ENCODE measurements at regions not wholly inside any gene's neighbourhood (a gene's known extent, or its start where the extent isn't known, plus 50 kb on each side); places are given as distances from the start of the nearest gene placed in this dataset.

- Histone ChIP-seq H3K36me3 (ENCODE audit: insufficient read depth, low read length) (no peaks in the 10 kb centered on the region), H3K9me3 (ENCODE audit: low read length) (no peaks in the 10 kb centered on the region), H3K4me3 (ENCODE audit: low read depth in 1 of 2, low read length in 2 of 2) (no peak overlapping the region), H3K27me3 (ENCODE audit: control insufficient read depth in 1 of 2, insufficient read depth in 2 of 2, low read length in 2 of 2) (no peaks in the 10 kb centered on the region), H3K9ac (ENCODE audit: low read length) (no peak overlapping the region), H3K27ac (ENCODE audit: low read depth, low read length) (no peak overlapping the region), H3K4me1 (ENCODE audit: insufficient read depth, low read length) (no peaks in the 10 kb centered on the region)
Observed at GRCh38 chr2:65626831-65627230, 194.4 kb upstream of the SPRED2 start.

- no peak overlapping the region for H3K4me3 ChIP-seq (ENCODE audit: low read depth in 1 of 2, low read length in 2 of 2)
- H3K9ac ChIP-seq (ENCODE audit: low read length) = no peak overlapping the region
- no peaks in the 10 kb centered on the region for H3K9me3 ChIP-seq (ENCODE audit: low read length)
- H3K27ac ChIP-seq (ENCODE audit: low read depth, low read length) = no peak overlapping the region
- H3K27me3 ChIP-seq (ENCODE audit: control insufficient read depth in 1 of 2, insufficient read depth in 2 of 2, low read length in 2 of 2) = no peaks in the 10 kb centered on the region
- no peaks in the 10 kb centered on the region for H3K36me3 ChIP-seq (ENCODE audit: insufficient read depth, low read length)
- H3K4me1 ChIP-seq (ENCODE audit: insufficient read depth, low read length) = no peaks in the 10 kb centered on the region
Observed at GRCh38 chr2:65625982-65626381, 193.6 kb upstream of the SPRED2 start.

GRCh38 chr2:65622951-65623535 lies 190.6 kb upstream of the SPRED2 start:
- no peaks in the 10 kb centered on the region for H3K36me3 ChIP-seq (ENCODE audit: insufficient read depth, low read length)
- H3K4me3 ChIP-seq (ENCODE audit: low read depth in 1 of 2, low read length in 2 of 2) = no peak overlapping the region
- H3K9me3 ChIP-seq (ENCODE audit: low read length) = no peaks in the 10 kb centered on the region
- no peak overlapping the region for H3K27ac ChIP-seq (ENCODE audit: low read depth, low read length)
- no peaks in the 10 kb centered on the region for H3K27me3 ChIP-seq (ENCODE audit: control insufficient read depth in 1 of 2, insufficient read depth in 2 of 2, low read length in 2 of 2)
- H3K9ac ChIP-seq (ENCODE audit: low read length) = no peak overlapping the region
- H3K4me1 ChIP-seq (ENCODE audit: insufficient read depth, low read length) = no peaks in the 10 kb centered on the region

- Histone ChIP-seq H3K4me1 (ENCODE audit: insufficient read depth, low read length) (no peaks in the 10 kb centered on the region), H3K9me3 (ENCODE audit: low read length) (no peaks in the 10 kb centered on the region), H3K36me3 (ENCODE audit: insufficient read depth, low read length) (no peaks in the 10 kb centered on the region), H3K4me3 (ENCODE audit: low read depth in 1 of 2, low read length in 2 of 2) (no peak overlapping the region), H3K27me3 (ENCODE audit: control insufficient read depth in 1 of 2, insufficient read depth in 2 of 2, low read length in 2 of 2) (no peaks in the 10 kb centered on the region), H3K27ac (ENCODE audit: low read depth, low read length) (no peak overlapping the region), H3K9ac (ENCODE audit: low read length) (no peak overlapping the region)
Observed at GRCh38 chr2:65622499-65622898, 190.1 kb upstream of the SPRED2 start.

- H3K4me3 ChIP-seq (ENCODE audit: low read depth in 1 of 2, low read length in 2 of 2) = no peak overlapping the region
- no peak overlapping the region for H3K27ac ChIP-seq (ENCODE audit: low read depth, low read length)
- H3K27me3 ChIP-seq (ENCODE audit: control insufficient read depth in 1 of 2, insufficient read depth in 2 of 2, low read length in 2 of 2) = no peaks in the 10 kb centered on the region
- H3K4me1 ChIP-seq (ENCODE audit: insufficient read depth, low read length) = no peaks in the 10 kb centered on the region
- H3K9ac ChIP-seq (ENCODE audit: low read length) = no peak overlapping the region
- H3K9me3 ChIP-seq (ENCODE audit: low read length) = no peaks in the 10 kb centered on the region
- H3K36me3 ChIP-seq (ENCODE audit: insufficient read depth, low read length) = no peaks in the 10 kb centered on the region
Observed at GRCh38 chr2:65620524-65620923, 188.1 kb upstream of the SPRED2 start.

GRCh38 chr2:65620026-65620425 lies 187.6 kb upstream of the SPRED2 start:
- no peaks in the 10 kb centered on the region for H3K9me3 ChIP-seq (ENCODE audit: low read length)
- H3K4me1 ChIP-seq (ENCODE audit: insufficient read depth, low read length) = no peaks in the 10 kb centered on the region
- H3K27ac ChIP-seq (ENCODE audit: low read depth, low read length) = no peak overlapping the region
- H3K36me3 ChIP-seq (ENCODE audit: insufficient read depth, low read length) = no peaks in the 10 kb centered on the region
- no peak overlapping the region for H3K4me3 ChIP-seq (ENCODE audit: low read depth in 1 of 2, low read length in 2 of 2)
- no peak overlapping the region for H3K9ac ChIP-seq (ENCODE audit: low read length)
- H3K27me3 ChIP-seq (ENCODE audit: control insufficient read depth in 1 of 2, insufficient read depth in 2 of 2, low read length in 2 of 2) = no peaks in the 10 kb centered on the region

GRCh38 chr2:65615602-65616001 lies 183.2 kb upstream of the SPRED2 start:
- Histone ChIP-seq H3K27ac (ENCODE audit: low read depth, low read length) (no peak overlapping the region), H3K4me3 (ENCODE audit: low read depth in 1 of 2, low read length in 2 of 2) (no peak overlapping the region), H3K27me3 (ENCODE audit: control insufficient read depth in 1 of 2, insufficient read depth in 2 of 2, low read length in 2 of 2) (no peaks in the 10 kb centered on the region), H3K36me3 (ENCODE audit: insufficient read depth, low read length) (no peaks in the 10 kb centered on the region), H3K9ac (ENCODE audit: low read length) (no peak overlapping the region), H3K4me1 (ENCODE audit: insufficient read depth, low read length) (no peaks in the 10 kb centered on the region), H3K9me3 (ENCODE audit: low read length) (no peaks in the 10 kb centered on the region)

GRCh38 chr2:65613968-65614555 lies 181.7 kb upstream of the SPRED2 start:
- H3K27me3 ChIP-seq (ENCODE audit: control insufficient read depth in 1 of 2, insufficient read depth in 2 of 2, low read length in 2 of 2) = no peaks in the 10 kb centered on the region
- H3K9me3 ChIP-seq (ENCODE audit: low read length) = no peaks in the 10 kb centered on the region
- no peak overlapping the region for H3K27ac ChIP-seq (ENCODE audit: low read depth, low read length)
- no peak overlapping the region for H3K4me3 ChIP-seq (ENCODE audit: low read depth in 1 of 2, low read length in 2 of 2)
- no peaks in the 10 kb centered on the region for H3K36me3 ChIP-seq (ENCODE audit: insufficient read depth, low read length)
- H3K9ac ChIP-seq (ENCODE audit: low read length) = no peak overlapping the region
- no peaks in the 10 kb centered on the region for H3K4me1 ChIP-seq (ENCODE audit: insufficient read depth, low read length)

GRCh38 chr2:65611488-65611887 lies 179.1 kb upstream of the SPRED2 start:
- Histone ChIP-seq H3K4me1 (ENCODE audit: insufficient read depth, low read length) (no peaks in the 10 kb centered on the region), H3K9me3 (ENCODE audit: low read length) (no peaks in the 10 kb centered on the region)

GRCh38 chr2:65608916-65609315 lies 176.5 kb upstream of the SPRED2 start:
- Histone ChIP-seq H3K4me1 (ENCODE audit: insufficient read depth, low read length) (peaks cover 12% of the 10 kb centered on the region), H3K27ac (ENCODE audit: low read depth, low read length) (no peak overlapping the region), H3K9ac (ENCODE audit: low read length) (no peak overlapping the region), H3K9me3 (ENCODE audit: low read length) (no peaks in the 10 kb centered on the region), H3K36me3 (ENCODE audit: insufficient read depth, low read length) (no peaks in the 10 kb centered on the region), H3K4me3 (ENCODE audit: low read depth in 1 of 2, low read length in 2 of 2) (no peak overlapping the region), H3K27me3 (ENCODE audit: control insufficient read depth in 1 of 2, insufficient read depth in 2 of 2, low read length in 2 of 2) (no peaks in the 10 kb centered on the region)

More at GRCh38 chr2:65611488-65611887, 179.1 kb upstream of the SPRED2 start:
- Histone ChIP-seq H3K36me3 (ENCODE audit: insufficient read depth, low read length) (no peaks in the 10 kb centered on the region), H3K9ac (ENCODE audit: low read length) (no peak overlapping the region), H3K27ac (ENCODE audit: low read depth, low read length) (no peak overlapping the region), H3K27me3 (ENCODE audit: control insufficient read depth in 1 of 2, insufficient read depth in 2 of 2, low read length in 2 of 2) (no peaks in the 10 kb centered on the region), H3K4me3 (ENCODE audit: low read depth in 1 of 2, low read length in 2 of 2) (no peak overlapping the region)

GRCh38 chr2:65608466-65608865 lies 176.1 kb upstream of the SPRED2 start:
- H3K27ac ChIP-seq (ENCODE audit: low read depth, low read length) = no peak overlapping the region
- H3K9ac ChIP-seq (ENCODE audit: low read length) = no peak overlapping the region
- peaks cover 12% of the 10 kb centered on the region for H3K4me1 ChIP-seq (ENCODE audit: insufficient read depth, low read length)
- no peak overlapping the region for H3K4me3 ChIP-seq (ENCODE audit: low read depth in 1 of 2, low read length in 2 of 2)
- H3K9me3 ChIP-seq (ENCODE audit: low read length) = no peaks in the 10 kb centered on the region
- no peaks in the 10 kb centered on the region for H3K27me3 ChIP-seq (ENCODE audit: control insufficient read depth in 1 of 2, insufficient read depth in 2 of 2, low read length in 2 of 2)
- no peaks in the 10 kb centered on the region for H3K36me3 ChIP-seq (ENCODE audit: insufficient read depth, low read length)

GRCh38 chr2:65607662-65608305 lies 175.4 kb upstream of the SPRED2 start:
- Histone ChIP-seq H3K27ac (ENCODE audit: low read depth, low read length) (no peak overlapping the region), H3K27me3 (ENCODE audit: control insufficient read depth in 1 of 2, insufficient read depth in 2 of 2, low read length in 2 of 2) (no peaks in the 10 kb centered on the region), H3K4me1 (ENCODE audit: insufficient read depth, low read length) (peaks cover 16% of the 10 kb centered on the region)

More at GRCh38 chr2:65607662-65608305, 175.4 kb upstream of the SPRED2 start:
- Histone ChIP-seq H3K9ac (ENCODE audit: low read length) (no peak overlapping the region), H3K9me3 (ENCODE audit: low read length) (no peaks in the 10 kb centered on the region), H3K36me3 (ENCODE audit: insufficient read depth, low read length) (no peaks in the 10 kb centered on the region), H3K4me3 (ENCODE audit: low read depth in 1 of 2, low read length in 2 of 2) (no peak overlapping the region)

Measured in muscle layer of colon (tissue), 2 donors.